Raji (cell line): ENCODE measurements at regions not wholly inside any gene's neighbourhood (a gene's known extent, or its start where the extent isn't known, plus 50 kb on each side); places are given as distances from the start of the nearest gene placed in this dataset.

ENCODE experiments used
- POLR2A ChIP-seq: IDR thresholded peaks from 2 replicates; pipeline ENCODE4 v1.6.1; 2011; ENCODE audit warnings: low read depth, low read length, control low read depth; ENCODE audit not compliant: insufficient read depth

DNA sequence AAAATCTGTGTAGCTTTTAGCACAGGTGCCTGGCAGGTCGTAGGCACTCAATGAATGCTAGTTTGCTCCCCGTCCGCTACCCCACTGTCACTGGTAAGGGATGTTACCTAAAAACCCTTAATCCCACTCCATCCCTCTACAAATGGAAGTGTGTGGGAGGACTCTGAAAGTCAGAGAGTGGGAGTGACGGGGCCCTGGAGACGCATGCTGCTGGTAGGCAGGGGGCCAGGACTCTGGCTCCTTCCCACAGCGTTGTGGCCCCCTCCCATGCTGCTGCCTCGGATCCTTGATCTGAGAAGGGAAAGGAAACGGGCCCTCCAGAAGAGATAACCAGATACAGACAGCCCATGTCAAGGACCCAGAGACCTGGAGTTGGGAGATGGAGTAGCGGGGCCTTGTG, 249.3 kb downstream of the HAUS1 start:
- TF ChIP-seq POLR2A, result no peak

DNA sequence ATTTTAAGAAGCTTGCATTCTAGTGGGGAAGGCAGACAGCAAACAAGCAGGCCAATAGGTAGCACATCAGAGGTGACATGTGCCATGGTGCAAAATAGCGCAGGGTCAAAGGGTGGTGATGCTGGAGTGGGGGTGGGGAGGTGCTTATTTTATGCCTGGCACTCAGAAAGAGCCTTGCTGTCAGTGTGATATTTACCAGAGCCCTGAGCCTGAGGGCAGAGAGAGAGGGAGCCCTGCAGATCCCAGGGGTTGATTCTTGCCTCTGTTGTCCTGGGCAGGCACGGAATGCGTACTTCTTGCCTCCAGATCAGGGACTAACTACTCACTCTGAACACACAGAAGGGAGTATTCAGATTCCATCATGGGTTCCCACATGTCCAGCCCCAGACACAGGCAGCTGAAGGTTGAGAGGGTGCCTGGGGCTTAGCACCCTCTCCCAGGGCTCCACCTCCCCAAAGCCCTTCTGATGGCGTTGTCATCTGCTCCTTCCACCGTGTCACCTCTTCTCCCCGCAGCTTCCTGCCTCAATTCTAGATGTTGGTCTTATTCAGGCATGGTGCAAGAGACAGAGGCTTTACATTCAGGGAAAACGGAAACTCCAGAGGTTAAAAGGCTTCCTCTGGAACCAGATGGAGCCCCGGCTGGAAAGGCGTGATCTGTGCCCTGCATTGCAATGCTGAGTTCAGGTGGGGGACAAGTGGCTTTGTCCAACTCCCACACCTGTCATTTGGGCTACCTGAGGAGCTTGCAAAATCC, 252.3 kb downstream of the HAUS1 start:
- TF ChIP-seq POLR2A, result no peak

DNA sequence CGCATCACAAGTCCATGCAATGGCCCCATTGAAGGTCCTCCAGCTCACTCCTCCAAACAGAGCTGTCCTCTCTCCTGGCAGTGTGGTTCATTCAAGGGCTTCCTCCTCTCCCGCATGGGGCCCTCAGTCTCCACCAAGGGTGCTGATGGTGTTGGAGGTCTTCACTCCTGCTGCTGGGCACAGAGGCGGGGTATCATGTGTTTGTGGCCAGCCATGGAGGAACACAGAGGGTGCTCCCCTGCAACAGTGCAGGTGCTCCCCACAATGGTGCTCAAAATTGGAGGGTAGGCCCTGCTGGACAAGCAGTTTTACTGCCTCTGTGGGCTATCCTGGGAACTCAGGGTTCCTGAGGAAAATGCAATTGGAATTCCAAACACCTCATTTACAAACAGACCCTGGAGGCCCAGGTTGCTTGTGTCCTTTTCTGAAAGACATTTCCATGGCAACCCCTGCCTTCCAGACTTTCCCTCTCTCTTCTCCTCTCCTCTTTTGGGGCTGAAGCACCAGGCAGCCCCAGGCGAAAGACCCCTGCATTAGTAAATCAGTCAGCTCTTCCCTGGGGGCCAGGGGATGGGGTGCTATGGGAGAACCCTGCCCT, 256.0 kb downstream of the HAUS1 start:
- TF ChIP-seq POLR2A, result no peak

DNA sequence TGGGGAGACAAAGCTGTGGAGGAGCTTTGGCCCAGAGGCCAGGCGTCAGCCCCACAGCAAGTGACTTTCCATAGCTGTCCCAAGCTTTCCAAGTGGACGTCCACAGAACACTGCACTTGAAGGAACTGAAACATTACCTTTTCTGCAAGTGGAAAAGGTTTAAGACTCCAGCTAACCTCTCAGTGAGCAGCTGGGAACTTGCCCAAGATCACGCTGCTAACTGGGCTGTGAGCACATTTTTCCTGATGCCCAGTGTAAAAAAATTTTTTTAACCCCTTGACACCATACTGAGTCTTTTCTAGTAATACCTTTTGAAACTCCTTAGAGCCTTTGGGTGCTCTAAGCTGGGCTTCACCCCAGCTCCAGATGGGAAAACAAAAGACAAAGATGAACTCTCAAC, 256.7 kb downstream of the HAUS1 start:
- no peak for TF ChIP-seq POLR2A

DNA sequence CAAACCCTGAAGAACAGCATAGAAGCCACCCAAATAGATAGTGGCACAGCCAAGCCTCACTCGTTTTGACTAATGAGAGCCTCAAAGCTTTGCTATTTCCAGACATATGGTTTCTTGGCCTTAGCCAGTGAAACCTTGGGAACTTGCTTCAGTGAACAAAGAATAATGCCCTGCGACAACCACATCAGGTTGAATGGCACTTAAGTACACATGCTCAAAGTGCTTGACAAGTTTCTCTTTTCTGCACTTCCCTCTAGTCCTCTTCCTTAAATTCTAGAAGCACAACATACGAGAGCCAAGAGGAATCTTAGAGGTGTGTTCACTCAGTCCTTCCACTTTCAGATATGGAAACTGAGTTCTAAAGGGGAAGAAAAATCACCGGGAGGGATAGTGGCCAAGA, 258.3 kb downstream of the HAUS1 start:
- TF ChIP-seq POLR2A, result no peak

DNA sequence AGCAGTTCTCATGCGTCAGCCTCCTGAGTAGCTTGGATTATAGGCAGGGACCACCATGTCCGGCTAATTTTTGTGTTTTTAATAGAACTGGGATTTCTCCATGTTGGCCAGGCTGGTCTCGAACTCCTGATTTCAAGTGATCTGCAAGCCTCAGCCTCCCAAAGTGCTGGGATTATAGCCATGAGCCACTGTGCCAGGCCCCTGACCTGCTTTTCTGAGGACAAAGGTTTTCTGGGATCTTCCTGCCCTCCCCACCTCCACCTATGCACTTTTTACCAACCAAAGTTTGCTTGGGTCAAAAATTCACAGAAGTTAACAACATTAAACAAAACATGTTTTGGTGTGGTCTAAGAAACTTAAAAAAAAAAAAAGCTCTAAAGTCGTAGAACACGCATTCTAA, 259.9 kb downstream of the HAUS1 start:
- no peak for TF ChIP-seq POLR2A

DNA sequence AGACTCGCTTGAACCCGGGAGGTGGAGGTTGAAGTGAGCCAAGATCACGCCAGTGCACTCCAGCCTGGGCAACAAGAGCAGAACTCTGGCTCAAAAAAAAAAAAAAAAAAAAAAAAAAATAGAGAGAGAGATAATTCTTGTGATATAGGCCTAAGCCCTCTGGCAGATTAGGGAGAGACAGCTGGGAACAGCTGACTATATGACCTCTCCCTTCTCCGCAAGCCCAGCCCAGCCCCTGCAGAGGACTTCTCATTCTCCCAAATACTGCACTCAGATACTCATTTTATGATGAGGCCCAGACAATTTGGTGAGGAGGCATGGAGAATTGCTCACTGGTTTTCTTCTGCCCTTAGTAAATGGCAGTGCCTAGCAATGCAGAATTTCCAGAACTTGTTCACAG, 262.0 kb downstream of the HAUS1 start:
- no peak for TF ChIP-seq POLR2A

DNA sequence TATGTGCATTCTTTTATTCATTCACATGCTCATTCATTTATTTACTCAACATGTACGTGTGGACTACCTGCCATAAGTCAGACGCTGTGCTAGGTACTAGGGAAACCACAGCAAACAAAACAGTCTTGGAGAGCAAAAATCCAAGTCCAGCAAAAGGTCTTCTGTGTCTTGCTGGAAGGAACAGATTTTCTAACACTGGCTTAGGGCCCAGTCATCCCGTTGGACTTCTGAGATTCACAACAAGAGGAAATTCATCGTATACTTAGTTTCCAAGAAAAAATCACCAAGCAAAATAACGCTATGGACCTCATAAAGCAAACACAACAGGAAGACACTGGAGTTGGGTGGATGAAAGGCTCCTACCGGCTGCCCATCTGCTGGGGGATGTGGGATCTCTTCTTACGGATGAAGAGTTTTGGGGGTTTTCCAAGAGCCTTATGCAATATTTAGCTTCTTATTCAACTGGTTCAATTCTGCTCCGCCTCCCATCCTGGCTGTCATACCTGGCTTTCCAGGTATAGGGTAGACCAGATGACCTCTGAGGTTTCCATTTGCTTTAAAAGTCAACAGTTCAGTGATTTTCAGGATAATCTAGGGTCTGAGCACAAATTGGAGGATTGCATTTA, 262.7 kb downstream of the HAUS1 start:
- TF ChIP-seq POLR2A, result no peak

DNA sequence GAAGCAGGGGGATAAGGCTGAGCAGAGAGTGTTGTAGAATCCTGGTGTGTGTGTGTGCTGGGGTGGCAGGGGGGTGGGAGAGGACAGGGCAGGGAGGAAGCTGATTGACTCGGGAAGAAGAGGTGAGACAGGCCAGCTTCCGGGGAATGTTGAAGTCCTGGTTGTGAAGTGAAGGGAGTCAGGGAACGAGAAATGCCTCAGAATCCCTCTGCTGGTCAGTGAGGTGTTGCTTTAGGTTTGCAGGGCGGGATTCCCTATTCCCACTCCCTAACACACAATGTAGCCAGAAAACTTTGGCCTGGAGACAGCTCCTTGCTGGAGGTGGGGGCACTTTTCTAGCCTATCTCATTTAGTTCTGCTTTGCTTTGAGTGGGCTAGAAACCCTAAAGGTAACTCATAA, 265.1 kb downstream of the HAUS1 start:
- TF ChIP-seq POLR2A, result no peak

DNA sequence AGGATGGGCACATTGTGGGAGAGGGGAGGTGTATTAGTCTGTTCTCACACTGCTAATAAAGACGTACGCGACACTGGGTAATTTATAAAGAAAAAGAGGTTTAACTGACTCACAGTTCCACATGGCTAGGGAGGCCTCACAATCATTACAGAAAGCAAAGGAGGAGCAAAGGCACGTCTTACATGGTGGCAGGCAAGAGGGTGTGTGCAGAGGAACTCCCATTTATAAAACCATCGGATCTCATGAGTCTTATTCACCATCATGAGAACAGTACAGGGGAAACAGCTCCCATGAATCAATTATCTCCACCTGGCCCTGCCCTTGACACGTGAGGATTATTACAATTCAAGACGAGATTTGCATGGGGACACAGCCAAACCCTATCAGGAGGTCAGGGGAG, 266.7 kb downstream of the HAUS1 start:
- no peak for TF ChIP-seq POLR2A

DNA sequence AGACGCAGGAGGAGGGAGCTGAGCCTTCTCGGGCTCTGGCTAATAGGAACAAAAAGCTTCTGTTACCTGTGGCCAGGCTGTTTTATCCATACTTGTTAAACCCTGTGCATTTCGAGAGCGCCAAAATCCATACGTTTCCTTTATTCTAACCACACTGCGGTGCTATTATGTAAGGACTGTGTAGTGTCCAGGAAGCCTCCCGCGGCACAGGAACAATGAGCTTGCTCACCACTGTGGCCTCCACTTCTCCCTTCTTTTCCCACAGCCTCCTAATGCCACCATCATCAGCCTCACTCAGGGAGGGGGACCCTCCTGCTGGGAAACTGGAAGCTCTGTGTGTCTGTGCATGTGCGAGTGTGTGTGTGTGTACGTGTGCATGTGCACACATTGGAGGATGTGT, 268.5 kb downstream of the HAUS1 start:
- TF ChIP-seq POLR2A, result no peak

DNA sequence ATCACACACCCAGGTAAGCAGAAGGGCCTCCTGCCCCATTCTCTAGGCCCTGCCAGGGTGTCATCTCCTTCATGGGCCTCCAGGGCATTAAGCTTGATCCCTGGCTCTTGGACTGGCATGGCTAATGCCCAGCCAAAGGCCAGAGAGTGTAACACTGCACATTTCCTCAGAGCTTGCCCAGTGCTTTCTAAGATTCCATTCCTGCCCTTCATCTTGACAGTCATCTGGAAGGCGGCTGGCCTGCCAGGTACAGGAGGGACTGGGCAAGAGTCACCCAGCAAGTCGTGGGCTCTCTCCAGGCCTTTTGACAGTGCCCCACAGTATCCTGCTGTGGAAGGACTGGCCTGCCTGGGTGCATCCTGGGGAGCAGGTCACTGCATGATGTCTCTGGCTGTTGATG, 268.9 kb downstream of the HAUS1 start:
- TF ChIP-seq POLR2A, result no peak

DNA sequence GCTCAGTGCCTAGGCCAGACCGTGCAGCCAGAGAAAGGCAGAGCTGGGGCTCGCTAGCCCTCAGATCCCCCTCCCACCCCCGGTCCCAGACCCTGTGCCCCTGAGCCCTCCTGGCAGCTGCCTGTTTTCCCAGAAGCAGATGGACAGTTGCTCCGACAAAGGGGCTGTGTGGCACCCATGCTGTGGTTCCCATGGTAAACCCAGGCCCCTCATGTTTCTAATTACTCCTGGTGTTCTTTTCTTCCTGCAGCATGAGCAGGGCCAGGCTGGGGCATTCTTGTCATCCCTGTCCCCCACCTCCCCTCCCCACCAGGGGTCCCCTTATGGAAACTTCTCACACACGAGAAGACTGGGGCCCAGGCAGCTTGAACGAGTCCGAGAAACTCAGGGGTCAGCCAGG, 269.6 kb downstream of the HAUS1 start:
- no peak for TF ChIP-seq POLR2A

DNA sequence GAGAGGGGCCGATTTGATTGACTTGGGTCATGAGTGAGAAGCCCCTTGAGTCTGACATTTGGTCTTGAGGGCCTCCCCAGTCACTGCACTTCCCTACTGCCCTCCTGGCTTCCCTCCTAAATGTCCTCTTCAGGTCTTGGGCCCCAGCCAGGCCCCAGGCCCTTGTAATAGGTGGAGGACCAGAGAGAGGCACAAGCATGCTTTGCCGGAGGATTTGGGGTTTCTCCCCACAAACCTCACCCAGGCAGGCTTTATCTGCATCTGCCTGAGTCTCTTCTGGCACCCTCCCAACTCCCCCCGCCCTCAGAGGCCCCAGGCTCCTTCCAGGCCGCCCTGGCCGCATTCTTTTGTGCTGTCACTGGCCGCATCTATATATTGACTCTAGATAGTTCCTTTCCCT, 270.7 kb downstream of the HAUS1 start:
- TF ChIP-seq POLR2A, result no peak

DNA sequence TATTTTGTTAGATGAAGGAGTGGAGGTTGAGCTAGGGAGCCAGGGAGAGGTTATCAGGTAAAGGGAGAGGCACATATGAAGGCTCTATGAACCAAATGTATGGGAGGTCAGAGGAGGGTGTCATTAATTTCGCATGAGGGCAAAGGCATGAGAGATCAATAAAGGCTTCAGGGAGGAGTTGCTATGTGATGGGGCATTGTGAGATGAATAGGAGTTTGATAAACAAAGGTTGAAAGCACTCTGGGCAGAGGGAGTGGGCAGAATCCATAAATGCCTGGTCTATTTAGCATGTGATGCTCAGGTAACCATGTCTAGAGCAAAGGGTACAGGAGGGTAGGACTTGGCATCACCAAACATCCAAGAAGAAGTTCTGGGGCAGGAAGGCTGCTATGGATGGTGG, 273.4 kb downstream of the HAUS1 start:
- TF ChIP-seq POLR2A, result no peak

DNA sequence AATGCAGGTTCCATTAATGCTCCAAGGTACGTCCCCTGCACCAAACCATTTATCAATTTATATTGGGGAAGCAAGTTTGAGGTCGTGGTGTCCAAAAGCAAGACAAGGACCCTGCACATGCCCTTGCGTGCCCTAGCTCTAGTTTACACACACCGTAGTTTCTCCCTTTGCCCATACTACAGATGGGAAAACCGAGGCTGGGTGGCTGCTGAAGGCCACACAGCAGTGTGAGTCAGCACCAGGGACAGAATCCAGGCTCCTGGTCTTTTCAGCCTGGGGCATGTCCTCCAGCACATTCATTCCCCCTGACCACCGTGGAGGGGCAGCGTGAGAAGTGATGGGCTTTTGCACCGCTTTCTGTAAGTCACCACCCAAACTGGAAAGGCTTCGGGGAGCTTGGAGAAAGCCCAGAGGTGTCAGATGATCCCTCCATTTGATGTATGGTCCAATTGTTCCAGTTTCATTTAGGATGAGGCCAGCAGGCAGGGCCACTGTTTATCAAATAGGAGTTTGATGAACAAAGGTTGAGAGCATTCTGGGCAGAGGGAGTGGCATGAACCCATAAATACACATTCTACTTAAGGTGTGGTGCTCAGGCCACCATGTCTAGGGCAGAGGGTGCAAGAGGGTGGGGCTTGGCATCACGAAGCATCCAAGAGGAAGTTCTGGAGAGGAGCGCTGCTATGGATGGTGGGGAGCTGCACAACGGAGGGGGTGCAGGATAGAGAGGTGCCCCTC, 274.1 kb downstream of the HAUS1 start:
- no peak for TF ChIP-seq POLR2A

DNA sequence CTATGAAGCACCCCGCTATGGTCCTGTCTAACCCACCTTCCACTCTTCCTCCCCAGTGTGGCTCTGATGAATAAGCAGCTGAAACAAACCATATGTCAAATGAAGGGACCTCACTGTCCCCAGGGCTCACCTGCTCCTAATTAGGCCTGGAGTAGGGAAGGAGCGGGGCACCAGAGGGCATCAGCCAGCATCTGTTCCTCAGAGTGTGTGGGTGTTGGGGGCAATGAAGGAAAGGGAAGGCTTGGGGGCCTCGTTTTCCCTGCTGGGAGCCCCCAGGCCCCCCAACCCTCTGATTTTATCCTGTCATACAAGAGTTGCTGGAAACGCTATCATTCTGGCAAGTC, 274.7 kb downstream of the HAUS1 start:
- TF ChIP-seq POLR2A, result no peak
